Stimulated activated naive CD4-positive, alpha-beta T cell (primary cell): ENCODE measurements at regions not wholly inside any gene's neighbourhood (a gene's known extent, or its start where the extent isn't known, plus 50 kb on each side); places are given as distances from the start of the nearest gene placed in this dataset.
"Not testable (repeated sequence)": the region's sequence is repeated elsewhere in the genome, so short reads cannot be mapped to it uniquely, and the experiment has no call there.

Experiments used
- DNase-seq, 6 experiments: peaks; one replicate each; lab custom pipeline; 2025; lab: John Stamatoyannopoulos, UW

GRCh38 chr20:30393523-30393922 lies 863.9 kb upstream of the DEFB115 start:
- DNase-seq = not testable (repeated sequence)

- DNase-seq = not testable (repeated sequence)
Measured at GRCh38 chr20:30397111-30397510, 860.4 kb upstream of the DEFB115 start.

- not testable (repeated sequence) for DNase-seq
Measured at GRCh38 chr20:30405061-30405460, 852.4 kb upstream of the DEFB115 start.

GRCh38 chr20:30405585-30405984 lies 851.9 kb upstream of the DEFB115 start:
- DNase-seq = not testable (repeated sequence)

- not testable (repeated sequence) for DNase-seq
Measured at GRCh38 chr20:30406370-30406769, 851.1 kb upstream of the DEFB115 start.

- DNase-seq = no peak
Measured at GRCh38 chr20:30412972-30413371, 844.5 kb upstream of the DEFB115 start.

- DNase-seq = not testable (repeated sequence)
Measured at GRCh38 chr20:30417387-30417786, 840.1 kb upstream of the DEFB115 start.

GRCh38 chr20:30418378-30418777 lies 839.1 kb upstream of the DEFB115 start:
- DNase-seq = not testable (repeated sequence)

GRCh38 chr20:30419466-30419865 lies 838.0 kb upstream of the DEFB115 start:
- no peak for DNase-seq

GRCh38 chr20:30419871-30420420 lies 837.5 kb upstream of the DEFB115 start:
- not testable (repeated sequence) for DNase-seq
